Fibroblast of lung (primary cell): ENCODE measurements at regions not wholly inside any gene's neighbourhood (a gene's known extent, or its start where the extent isn't known, plus 50 kb on each side); places are given as distances from the start of the nearest gene placed in this dataset.
A peak's percentile ranks its signal among the peaks of the same experiment; 100 is the strongest.

Experiments
- DNase-seq, 2 donors: peaks; one replicate each; pipeline versions ENCODE4 v3.0.0 to v3.0.0-alpha.2; 2010; ENCODE audit warnings: low read depth in 2 of 2
- H2AFZ ChIP-seq: 2 replicates; pipeline ENCODE4 v1.5.1; 2012; ENCODE audit warnings: low read length, control low read depth, inconsistent platforms
- H3K27ac ChIP-seq: 2 replicates; pipeline ENCODE4 v1.5.1; 2011; ENCODE audit warnings: low read length, control low read depth; ENCODE audit not compliant: insufficient read depth
- H3K27me3 ChIP-seq: 2 replicates; pipeline ENCODE4 v1.5.1; 2011; ENCODE audit warnings: mild to moderate bottlenecking, low read length; ENCODE audit not compliant: control insufficient read depth, insufficient read depth
- H3K36me3 ChIP-seq: 2 replicates; pipeline ENCODE4 v1.5.1; 2011; ENCODE audit warnings: low read length; ENCODE audit not compliant: control insufficient read depth, insufficient read depth
- H3K4me1 ChIP-seq: 2 replicates; pipeline ENCODE4 v1.5.1; 2011; ENCODE audit warnings: low read length; ENCODE audit not compliant: control insufficient read depth, insufficient read depth; ENCODE audit errors: extremely low read depth
- H3K4me2 ChIP-seq: 2 replicates; pipeline ENCODE4 v1.5.1; 2011; ENCODE audit warnings: low read length, control low read depth; ENCODE audit not compliant: insufficient read depth; ENCODE audit errors: extremely low read depth
- H3K4me3 ChIP-seq, 4 experiments: fragments of 200-600 bp in 1 of 4; sonication (generic) in 1 of 4; replicated peaks in 1 of 4; 2 replicates each; pipeline ENCODE4 v1.5.1; 2011 to 2016; ENCODE audit warnings: low read length in 4 of 4, low read depth in 3 of 4, mild to moderate bottlenecking in 3 of 4, control low read depth in 2 of 4, inconsistent platforms in 1 of 4, mixed read lengths in 1 of 4; ENCODE audit not compliant: insufficient read depth in 1 of 4; ENCODE audit errors: control extremely low read depth in 1 of 4
- H3K79me2 ChIP-seq: 2 replicates; pipeline ENCODE4 v1.5.1; 2012; ENCODE audit warnings: mild to moderate bottlenecking, low read length, inconsistent platforms; ENCODE audit not compliant: control insufficient read depth, insufficient read depth
- H3K9ac ChIP-seq: 2 replicates; pipeline ENCODE4 v1.5.1; 2011; ENCODE audit warnings: mild to moderate bottlenecking, low read length, control low read depth; ENCODE audit not compliant: insufficient read depth
- H3K9me3 ChIP-seq: 2 replicates; pipeline ENCODE4 v1.5.1; 2012; ENCODE audit warnings: low read depth, low read length; ENCODE audit not compliant: control insufficient read depth, insufficient read depth
- H4K20me1 ChIP-seq: 2 replicates; pipeline ENCODE4 v1.5.1; 2011; ENCODE audit warnings: low read length; ENCODE audit not compliant: control insufficient read depth, insufficient read depth; ENCODE audit errors: extremely low read depth
- CTCF ChIP-seq, 2 donors: IDR thresholded peaks in 1 of 2; conservative IDR thresholded peaks in 1 of 2; 1 replicate in 1 of 2; 2 replicates in 1 of 2; pipeline ENCODE4 v1.5.1; 2011 to 2012; ENCODE audit warnings: low read length in 2 of 2, control low read depth in 1 of 2, inconsistent platforms in 1 of 2, low read depth in 1 of 2, mild to moderate bottlenecking in 1 of 2
- EZH2 ChIP-seq: IDR thresholded peaks from 2 replicates; pipeline ENCODE4 v1.5.1; 2012; ENCODE audit warnings: low read length, control low read depth, mild to moderate bottlenecking; ENCODE audit errors: missing control alignments

DNA sequence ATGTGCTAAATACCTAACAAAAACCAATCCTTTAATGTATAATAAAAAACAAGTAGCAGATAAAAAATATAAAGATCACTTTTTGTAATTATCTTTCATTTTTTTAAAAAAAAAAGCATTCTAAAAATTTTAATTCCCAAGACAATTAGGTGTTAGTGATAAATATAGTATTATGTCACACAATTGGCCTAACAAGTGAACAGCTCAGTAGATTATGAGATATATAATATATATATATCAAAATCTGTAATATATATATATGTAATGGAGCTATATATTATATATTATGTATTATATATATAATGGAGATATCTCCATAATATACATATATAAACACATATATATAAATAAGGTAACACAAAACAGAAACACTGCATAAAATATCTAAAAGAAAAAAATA, 1531.1 kb upstream of the MIR17HG start:
- no peak overlapping the region for H3K9ac ChIP-seq
- H3K4me2 ChIP-seq: no peak overlapping the region
- no peak overlapping the region for H2AFZ ChIP-seq
- H3K4me3 ChIP-seq: no peak overlapping the region
- no peaks in the 10 kb centered on the region for H3K9me3 ChIP-seq
- TF ChIP-seq EZH2: no peak
- no peak for TF ChIP-seq CTCF (conservative IDR thresholded peaks at IDR 0.05 in 1 of 2, IDR thresholded peaks at IDR 0.05 in 1 of 2; ENCODE audit: low read depth in 1 of 2, low read length in 2 of 2)
- H4K20me1 ChIP-seq: no peaks in the 10 kb centered on the region
- no peaks in the 10 kb centered on the region for H3K79me2 ChIP-seq
- no peaks in the 10 kb centered on the region for H3K36me3 ChIP-seq
- no peaks in the 10 kb centered on the region for H3K4me1 ChIP-seq
- DNase-seq: no peak
- no peak overlapping the region for H3K27ac ChIP-seq
- H3K27me3 ChIP-seq: no peaks in the 10 kb centered on the region

DNA sequence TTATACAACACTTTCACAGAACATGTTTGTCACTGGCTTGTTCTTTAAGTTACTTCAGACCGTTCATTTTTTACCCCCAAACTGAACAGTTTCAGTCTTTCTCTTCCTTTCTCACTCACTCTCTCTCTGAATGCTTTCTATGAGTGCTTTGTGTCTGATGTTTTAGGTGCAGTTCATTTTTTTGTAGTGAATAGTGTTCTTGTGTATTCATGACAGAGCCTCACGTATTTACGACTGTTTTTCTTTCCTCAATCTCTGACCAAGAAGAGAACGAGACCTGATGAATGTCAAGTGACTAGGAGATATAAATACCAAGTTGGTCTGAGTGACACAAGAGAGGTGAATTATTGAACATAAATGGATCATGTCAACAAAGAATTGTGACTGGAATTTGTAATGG, 1525.0 kb upstream of the MIR17HG start:
- no peak overlapping the region for H3K9ac ChIP-seq
- no peaks in the 10 kb centered on the region for H4K20me1 ChIP-seq
- DNase-seq: no peak
- H3K4me1 ChIP-seq: no peaks in the 10 kb centered on the region
- no peak overlapping the region for H2AFZ ChIP-seq
- no peaks in the 10 kb centered on the region for H3K36me3 ChIP-seq
- no peaks in the 10 kb centered on the region for H3K27me3 ChIP-seq
- no peaks in the 10 kb centered on the region for H3K79me2 ChIP-seq
- no peak for TF ChIP-seq EZH2
- no peak for TF ChIP-seq CTCF (conservative IDR thresholded peaks at IDR 0.05 in 1 of 2, IDR thresholded peaks at IDR 0.05 in 1 of 2; ENCODE audit: low read depth in 1 of 2, low read length in 2 of 2)
- no peaks in the 10 kb centered on the region for H3K9me3 ChIP-seq
- no peak overlapping the region for H3K4me2 ChIP-seq
- H3K4me3 ChIP-seq: no peak overlapping the region
- H3K27ac ChIP-seq: no peak overlapping the region

GRCh38 chr13:89827552-89827951, 1519.9 kb upstream of the MIR17HG start:
- no peaks in the 10 kb centered on the region for H3K9me3 ChIP-seq
- peak in 1 of 2 donors; percentile 50 for DNase-seq
- H3K4me3 ChIP-seq: no peak overlapping the region
- H3K36me3 ChIP-seq: no peaks in the 10 kb centered on the region
- no peak overlapping the region for H2AFZ ChIP-seq
- no peak overlapping the region for H3K9ac ChIP-seq
- TF ChIP-seq EZH2 (no peak), CTCF (conservative IDR thresholded peaks at IDR 0.05 in 1 of 2, IDR thresholded peaks at IDR 0.05 in 1 of 2; ENCODE audit: low read depth in 1 of 2, low read length in 2 of 2) (no peak)
- no peaks in the 10 kb centered on the region for H3K79me2 ChIP-seq
- no peaks in the 10 kb centered on the region for H3K4me1 ChIP-seq
- no peaks in the 10 kb centered on the region for H3K27me3 ChIP-seq
- H4K20me1 ChIP-seq: no peaks in the 10 kb centered on the region
- H3K27ac ChIP-seq: no peak overlapping the region
- no peak overlapping the region for H3K4me2 ChIP-seq
